NCI-H345 treated with DMSO at 0.1 percent for 48 hours (cell line): ENCODE measurements at regions not wholly inside any gene's neighbourhood (a gene's known extent, or its start where the extent isn't known, plus 50 kb on each side); places are given as distances from the start of the nearest gene placed in this dataset.

Experiments
- DNase-seq: peaks from one replicate; lab custom pipeline; 2025; ENCODE audit not compliant: unreplicated experiment; lab: John Stamatoyannopoulos, UW

DNA sequence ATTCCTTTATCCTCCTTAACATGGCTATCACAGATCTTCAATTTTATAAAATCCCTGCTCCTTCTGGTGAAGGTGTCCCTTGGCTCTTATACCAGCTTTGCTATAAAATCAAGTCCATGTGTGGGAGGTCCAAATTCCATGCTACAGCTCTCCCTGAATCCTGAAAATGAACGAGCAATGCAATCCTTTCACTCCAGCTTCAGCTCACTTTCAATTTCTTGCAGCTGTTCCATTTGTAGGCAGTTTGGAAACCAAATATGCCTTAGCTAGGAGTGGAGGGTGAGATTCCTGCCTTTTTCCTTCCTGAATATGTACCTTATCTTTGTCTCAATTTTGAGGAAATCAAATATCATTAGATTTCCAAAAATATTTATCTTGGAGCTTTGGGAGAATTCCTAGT, 402.6 kb downstream of the TTLL7 start:
- DNase-seq = no peak

DNA sequence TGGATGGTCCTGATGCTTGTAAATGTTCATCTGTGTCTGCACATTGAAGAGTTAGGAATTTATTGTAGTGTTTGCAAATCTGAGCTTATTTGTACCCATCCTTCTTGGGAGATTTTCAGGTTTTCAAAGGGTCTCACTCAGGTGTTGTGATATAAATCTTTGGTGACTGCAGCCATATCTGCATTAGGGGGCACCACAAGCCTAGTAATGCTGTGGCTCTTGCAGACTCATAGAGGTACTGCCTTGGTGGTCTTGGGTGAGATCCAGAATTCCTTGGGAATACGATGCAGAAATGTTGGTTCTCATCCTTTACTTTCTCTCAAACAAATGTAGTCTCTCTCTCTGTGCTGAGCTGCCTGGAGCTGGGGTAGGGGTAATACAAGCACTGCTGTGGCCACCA, 405.9 kb downstream of the TTLL7 start:
- DNase-seq = no peak

DNA sequence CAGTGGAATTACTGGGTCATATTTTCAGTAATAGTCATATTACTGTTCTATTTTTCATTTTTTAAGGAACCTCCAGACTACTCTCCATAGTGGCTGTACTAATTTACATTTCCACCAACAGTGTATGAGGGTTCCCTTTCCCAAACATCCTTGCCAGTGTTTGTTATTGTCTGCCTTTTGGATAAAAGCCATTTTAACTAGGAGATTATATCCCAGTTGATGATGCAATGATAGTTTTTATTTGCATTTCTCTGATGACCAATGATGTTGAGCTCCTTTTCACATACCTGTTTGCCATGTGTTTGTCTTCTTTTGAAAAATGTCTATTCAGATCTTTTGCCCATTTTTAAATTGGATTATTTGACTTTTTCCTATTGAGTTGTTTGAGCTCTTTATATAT, 410.8 kb downstream of the TTLL7 start:
- no peak for DNase-seq

DNA sequence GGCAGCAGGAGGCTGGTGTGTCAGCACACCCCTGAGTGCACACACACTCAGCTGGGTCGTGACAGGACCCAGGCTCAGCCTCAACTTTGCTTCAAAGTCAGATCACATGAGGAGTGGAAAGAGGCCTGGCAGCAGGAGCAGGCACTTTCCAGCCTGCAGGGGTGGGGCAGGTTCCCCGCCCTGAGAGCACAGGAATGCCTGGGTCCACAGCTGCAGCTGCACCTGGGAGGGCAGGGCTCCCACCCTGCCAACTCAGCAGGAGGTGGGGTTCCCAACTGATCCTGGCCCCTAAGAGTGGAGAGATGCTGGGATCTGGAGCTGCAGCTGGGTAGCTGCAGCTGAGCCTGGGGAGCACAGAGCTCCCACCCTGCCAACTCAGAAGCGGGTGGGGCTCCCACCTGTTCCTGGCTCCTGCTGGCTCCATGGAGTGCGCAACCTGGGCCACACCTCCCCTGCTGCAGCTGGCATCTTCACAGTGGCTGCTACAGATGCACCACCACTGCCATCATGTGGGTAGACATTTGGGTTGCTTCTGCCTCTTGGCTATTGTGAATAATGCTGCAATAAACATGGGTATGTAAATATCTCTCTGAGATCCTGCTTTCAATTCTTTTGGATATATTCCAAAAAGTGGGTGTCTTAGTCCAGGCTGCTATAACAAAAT, 415.4 kb downstream of the TTLL7 start:
- no peak for DNase-seq

DNA sequence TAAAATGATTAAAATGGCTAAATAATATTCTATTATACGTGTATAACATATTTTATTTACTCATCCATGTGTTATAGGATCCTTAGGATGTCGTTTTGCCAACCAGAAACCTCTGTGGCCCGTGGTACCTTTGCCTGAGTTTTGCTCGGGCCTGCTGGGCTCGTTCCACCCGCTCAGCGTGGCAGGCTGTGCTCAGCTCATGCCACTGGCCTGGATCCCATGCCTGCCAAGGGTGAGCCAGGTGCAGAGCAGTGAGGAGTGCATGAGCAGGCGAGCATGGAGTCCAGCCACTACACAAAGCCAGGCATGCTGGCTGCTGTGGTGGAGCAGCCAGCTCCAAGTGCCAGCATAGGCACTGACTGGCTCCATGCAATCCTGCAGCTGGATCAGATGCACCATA, 417.2 kb downstream of the TTLL7 start:
- no peak for DNase-seq

DNA sequence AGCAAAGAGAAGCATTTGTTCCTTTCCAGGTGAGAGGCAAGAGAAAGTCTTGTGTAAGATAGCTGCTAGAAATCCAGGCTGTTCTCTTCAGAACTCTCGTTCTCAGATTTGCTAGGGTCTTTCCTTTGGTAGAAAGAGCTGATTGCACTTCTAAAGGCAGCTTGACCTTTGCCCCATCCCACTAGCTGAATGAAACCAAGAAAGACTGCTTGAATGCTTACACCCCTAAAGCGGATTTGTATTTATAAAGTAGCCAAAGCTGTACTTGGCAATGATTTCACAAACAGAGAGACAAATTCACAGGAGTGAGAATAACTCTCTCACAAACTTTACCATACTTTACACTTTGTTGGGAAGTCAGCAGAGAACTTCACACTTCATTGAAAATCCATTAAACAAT, 424.1 kb downstream of the TTLL7 start:
- no peak for DNase-seq

DNA sequence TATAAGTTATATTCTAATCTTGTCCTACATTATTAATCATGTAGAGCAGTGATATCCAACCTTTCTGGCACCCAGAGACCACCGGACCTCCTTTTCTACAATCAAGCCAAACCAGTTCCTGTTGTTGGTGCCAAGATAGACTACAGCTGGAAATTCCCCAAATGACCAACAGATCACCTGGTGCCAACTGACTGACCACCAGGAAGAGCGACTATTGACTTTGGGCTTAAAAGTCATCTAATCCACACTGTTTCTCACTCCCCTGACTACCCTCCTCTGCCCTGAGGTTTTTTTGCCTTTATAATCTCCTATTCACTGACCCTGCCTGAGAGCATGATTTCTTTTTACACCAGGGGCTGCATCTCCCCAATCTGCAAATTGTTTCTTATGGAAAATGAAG, 425.2 kb downstream of the TTLL7 start:
- no peak for DNase-seq

DNA sequence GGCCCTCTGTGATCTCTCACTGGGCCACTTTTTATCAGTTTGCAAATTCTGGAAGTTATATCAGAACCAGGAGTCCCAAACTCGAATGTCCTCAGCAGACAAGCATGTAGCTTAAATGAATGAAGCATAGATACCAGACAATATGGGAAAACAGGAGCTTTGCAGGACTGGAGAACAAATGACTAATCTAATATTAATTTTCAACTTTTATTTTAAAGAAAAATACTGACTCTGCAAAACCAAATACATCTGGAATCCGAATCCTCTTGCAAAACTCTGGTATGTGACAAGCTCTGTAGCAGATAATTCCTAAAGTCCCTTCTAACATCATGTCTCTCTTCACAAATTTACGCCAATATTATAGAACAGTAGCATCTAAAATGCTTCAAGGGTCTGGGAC, 427.4 kb downstream of the TTLL7 start:
- no peak for DNase-seq

DNA sequence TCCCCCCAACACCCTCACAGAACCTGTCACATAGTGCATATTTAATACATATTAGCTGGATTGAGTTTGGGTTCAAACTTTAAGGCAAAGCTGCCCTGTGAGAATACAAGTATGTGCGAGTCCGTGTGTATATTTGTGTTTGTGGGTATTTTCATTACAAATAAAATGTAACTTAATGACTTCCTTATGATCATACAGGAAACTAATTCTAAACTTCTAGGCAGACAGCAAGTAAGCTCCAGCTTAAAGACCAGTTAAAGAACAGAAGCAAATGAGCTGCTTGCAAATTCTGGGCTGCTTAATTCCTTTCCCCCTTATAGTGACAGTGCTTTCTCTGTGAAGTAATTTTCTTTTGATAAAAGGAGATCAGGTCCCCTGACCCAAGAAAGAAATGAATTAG, 437.6 kb downstream of the TTLL7 start:
- no peak for DNase-seq

DNA sequence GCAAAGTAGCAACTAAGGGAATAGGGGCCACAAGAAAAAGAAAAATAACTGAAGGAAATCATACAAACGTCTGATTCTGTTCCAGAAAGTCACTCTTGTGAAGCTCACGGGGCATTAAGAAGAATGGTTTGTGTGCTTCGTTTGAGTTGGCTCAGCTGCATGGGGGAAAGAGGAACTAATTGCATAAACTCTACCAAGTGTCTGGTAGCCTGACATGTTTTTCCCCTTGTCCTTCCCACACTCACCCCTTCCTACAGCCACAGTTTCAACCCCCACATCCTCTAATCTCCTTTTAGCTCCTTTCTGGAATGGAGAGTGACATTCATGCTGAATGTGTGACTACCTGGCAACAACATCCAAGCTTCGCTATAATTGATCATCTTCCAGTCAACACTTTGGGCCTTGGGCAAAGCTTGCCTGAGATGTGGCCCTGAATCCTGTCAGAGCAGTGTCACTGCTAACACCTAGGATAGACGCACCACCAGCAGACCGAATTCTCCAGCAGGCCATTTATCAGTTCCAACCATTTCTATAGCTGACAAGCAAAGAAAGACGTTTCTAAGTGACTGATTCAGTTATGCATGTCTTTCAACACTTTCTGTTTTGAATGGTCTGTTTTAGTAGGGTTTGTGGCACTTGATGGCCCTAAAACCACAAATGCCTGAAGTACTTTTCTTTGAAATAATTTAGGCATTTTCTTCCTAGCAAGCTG, 439.6 kb downstream of the TTLL7 start:
- DNase-seq = no peak

DNA sequence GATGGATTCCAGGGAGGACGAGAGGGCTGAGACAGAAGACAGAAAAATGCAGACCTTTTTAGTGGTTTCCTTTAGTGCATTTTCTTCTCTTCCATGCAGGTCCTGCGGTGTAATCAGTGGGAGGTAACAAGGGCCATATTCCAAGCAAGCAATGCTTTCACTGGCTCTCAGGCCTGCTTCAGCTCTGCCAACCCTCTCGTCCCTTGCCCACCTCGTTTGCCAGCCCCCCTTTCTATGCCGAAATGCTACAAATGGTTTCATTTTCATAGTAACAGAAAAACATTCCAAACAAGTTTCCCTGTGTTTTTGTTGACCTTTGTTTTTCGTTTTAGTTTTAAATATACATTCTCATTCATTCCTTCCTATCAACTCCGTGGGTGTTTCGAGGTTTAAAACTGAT, 443.1 kb downstream of the TTLL7 start:
- DNase-seq = no peak

DNA sequence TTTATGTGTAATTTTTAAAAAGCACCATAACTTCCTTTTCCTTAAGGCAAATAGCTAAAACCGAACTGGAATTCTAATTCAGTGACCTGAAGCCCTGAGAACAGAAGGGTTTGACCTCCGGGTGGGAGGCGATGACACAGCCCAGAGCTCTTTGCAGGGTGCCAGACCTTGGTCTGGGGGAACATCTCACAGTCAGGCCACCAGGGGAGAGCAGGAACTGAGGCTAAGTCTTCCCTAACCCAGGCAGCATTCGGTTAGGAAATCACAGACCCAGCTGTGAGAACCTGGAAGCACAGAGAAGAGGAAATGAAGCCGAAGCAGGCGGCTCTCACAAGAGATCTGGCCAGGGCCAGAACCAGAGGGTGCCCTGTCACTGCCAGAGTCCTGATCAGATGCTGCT, 444.8 kb downstream of the TTLL7 start:
- no peak for DNase-seq

DNA sequence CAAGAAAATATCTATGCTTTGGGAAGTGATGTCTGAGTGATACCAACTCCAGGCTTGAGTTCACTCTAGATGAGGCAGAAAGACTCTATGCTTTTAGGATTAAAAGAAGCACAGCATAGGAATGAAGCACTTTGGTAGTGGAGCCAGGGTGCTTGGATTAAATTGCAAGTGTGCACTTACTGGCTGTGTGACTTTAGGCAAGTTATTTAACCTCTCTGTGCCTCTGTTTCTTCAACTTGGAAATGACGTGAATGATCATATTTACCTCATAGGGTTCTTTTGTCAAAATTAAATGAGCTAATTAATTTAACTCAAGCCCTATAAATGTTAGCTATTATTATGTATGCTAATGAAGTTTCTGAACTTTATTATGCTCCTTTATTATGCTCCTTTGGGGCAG, 446.1 kb downstream of the TTLL7 start:
- DNase-seq = no peak

DNA sequence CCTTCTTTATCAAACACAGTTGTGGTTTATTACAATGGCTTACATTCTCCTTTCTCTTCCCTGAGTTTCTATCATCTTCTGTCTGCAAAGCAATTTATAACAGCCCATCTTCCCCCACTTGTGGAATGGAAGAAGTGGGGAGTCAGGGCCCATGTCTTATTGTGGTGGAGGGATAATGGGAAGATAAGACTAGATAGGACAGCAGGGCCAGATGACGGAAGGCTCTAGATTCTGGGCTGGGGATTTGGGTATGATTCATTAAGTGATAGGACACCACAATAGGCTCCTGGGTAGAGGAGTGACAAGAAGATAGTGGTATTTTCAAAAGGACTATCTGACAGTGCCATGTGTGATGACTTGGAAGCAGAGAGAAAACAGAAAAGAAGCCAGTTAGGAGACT, 450.6 kb downstream of the TTLL7 start:
- no peak for DNase-seq

DNA sequence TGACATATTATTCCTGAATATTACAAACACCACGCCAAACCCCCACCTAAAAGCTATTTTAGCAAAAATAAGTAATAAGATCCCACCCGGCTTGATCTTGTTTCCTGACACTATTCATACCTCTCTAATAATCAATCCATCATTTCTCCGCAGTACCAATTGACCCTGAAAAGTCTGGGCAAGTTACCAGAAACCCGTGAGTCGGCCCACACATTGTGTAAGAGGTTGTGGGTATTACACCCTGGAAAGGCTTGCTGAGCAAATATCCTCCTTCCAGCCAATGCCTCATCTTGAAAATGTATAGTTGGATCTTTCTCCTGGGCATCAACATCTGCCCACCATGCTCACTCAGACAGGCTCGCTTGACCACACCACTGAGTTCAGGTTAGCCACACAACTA, 451.0 kb downstream of the TTLL7 start:
- DNase-seq = no peak

DNA sequence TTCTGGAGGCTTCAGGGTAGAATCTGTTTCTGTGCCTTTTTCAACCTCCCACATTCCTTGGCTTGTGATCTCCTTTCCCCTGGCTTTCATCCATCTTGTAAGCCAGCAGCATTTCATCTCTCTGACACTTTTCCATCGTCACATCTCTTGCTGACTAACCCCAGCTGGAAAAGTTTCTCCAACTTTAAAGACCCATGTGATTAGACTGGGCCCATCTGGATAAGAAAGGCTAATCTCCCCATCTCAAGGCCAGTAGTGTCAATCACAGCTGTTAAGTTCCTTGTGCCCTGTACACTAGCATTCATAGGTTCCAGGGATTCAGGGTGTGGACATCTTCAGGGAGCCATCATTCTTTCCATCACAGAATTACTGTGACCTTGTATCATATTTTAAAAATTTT, 452.1 kb downstream of the TTLL7 start:
- DNase-seq = no peak

DNA sequence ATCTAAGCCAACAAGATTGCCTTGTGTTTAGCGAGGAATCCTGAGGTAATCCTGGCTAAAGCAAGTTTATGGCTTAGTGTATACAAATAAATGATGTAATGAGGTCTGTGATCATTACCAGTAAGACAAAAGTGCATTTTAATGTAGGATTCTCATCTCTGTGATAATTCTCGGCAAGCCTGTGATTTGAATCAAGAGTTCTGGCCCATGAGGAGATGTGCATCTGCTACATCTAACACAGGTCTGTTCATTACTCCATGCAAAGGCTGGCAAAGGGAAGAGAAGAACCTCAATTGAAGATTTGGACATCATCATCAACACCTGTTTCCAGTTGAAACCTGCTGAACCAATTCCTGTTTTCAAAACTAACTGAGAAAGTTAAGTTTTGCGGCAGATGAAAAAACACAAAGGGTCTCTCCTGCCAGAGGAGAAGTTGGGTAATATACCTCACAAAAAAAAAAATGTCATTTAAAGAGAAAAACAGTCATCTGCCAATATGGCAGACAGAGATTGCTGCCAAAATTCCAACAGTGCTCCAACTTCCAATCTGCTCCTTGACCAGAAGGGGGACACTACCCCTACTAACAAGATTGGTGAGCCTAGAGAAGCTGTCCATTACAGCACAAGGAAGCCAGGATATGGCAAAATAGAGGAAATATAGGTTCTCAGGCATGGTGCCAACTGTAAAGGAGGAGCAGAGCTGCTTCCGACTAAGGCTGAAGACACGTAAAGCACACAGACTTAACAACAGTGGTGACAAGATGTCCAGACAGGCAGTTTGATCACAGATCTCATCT, 453.7 kb downstream of the TTLL7 start:
- no peak for DNase-seq

DNA sequence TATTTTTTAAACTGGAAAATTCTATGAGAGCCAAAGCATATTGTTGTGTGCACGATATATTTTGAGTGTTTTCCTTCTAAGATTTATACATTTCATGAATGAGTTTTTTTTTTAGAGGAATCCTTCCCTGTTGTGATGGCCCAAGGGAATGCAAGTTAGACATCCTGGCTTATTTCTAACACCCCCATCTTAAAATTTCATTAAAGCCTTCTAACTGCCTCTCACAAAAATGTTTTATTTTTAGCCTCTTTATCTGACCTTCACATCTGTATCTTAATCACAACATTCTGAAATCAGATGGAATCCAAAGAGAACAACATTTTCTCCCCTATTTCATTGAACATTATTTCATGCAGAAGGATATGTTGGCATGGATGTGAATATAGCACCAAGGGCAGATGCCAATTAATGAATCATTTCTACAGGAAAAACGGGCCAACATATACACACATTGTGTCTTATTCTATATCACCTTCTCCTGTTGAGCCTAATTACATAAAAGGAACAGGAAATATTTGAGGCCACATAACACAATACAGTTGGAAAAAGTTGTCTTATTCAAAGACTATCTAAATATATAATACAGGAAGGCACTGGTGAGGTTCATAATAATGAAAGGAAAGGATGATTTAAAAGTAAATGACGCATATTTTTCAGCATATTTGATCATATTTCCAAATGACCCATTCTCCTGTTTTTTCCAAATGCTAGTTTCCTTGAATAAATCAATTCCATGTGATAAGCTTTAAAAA, 455.5 kb downstream of the TTLL7 start:
- no peak for DNase-seq

DNA sequence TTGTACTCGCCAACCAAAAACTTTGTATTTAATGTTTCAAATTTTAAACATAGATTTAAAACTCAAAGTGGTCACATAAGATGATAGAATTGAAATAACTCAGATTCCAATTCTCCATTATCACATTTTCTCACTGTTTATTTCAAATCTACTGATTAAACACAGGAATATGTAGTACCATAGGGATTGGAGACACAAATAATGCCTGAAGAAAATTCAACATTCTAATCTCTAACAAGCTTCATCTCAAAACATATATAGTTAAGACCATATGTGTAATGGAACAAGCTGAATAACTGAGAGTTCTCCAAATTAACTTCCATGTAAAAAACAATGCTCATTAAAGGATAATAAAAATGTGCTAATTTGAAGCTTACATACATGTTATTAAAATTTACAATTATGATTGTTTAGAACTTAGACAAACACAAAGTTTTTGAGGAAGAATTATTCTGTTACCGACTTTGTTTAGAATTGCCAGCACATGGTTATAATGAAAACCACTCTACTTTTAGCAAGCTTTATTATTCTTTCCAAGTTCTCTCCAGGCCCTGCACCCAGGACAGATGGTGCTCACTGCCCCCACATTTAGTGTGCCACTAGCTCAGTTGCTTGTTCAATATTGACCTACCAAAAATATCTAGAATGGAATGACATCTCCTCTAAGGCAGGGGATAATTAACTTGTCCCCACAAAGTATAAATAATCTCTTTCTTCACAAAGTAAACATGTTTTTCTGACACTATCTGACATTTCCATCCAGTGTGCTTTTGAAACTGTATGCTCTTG, 467.2 kb downstream of the TTLL7 start:
- DNase-seq = no peak

DNA sequence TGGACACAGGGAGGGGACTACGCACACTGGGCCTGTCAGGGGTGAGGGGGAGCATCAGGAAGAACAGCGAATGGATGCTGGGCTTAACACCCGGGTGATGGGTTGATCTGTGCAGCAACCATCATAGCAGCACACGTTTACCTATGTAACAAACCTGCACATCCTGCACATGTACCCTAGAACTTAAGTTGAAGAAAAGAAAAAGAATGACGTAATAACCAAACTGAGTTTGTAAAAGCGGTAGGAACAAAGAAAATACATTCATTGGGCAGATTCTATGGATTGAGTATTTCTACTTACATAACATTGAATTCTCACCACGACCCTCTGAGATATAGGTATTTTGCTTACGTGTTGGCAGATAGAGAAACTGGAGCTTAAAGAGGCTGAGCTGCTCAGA, 468.4 kb downstream of the TTLL7 start:
- DNase-seq = no peak

DNA sequence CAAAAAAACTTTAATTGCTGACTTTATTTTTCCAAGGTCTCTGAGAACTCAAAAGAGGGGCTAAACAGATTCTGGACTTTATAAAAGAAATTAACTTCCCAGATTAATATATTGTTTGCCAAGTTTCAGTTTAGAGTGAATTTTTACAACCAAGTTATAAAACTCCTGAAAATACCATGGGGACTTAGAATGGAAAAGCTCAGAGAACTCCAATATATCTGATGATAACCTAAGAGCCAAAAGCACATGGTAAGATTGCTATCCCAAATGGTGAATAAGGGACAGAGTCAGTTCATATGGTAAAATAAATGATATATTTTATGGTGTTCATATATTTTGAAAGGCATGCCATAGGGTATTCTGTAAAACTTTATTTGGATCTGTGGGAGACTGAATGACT, 470.9 kb downstream of the TTLL7 start:
- no peak for DNase-seq
